GF-D8 (cell line): ENCODE measurements at regions not wholly inside any gene's neighbourhood (a gene's known extent, or its start where the extent isn't known, plus 50 kb on each side); places are given as distances from the start of the nearest gene placed in this dataset.

Experiments used
- DNase-seq: peaks from one replicate; lab custom pipeline; 2025; lab: John Stamatoyannopoulos, UW

- no peak for DNase-seq
Observed at GRCh38 chr13:40452038-40452666, 214.3 kb downstream of the FOXO1 start.

GRCh38 chr13:40452741-40453334, 213.6 kb downstream of the FOXO1 start:
- DNase-seq = no peak

- no peak for DNase-seq
Observed at GRCh38 chr13:40453351-40454021, 213.0 kb downstream of the FOXO1 start.

GRCh38 chr13:40456397-40456953, 210.0 kb downstream of the FOXO1 start:
- DNase-seq = no peak

- DNase-seq = no peak
Observed at GRCh38 chr13:40456979-40457553, 209.4 kb downstream of the FOXO1 start.

- DNase-seq = no peak
Observed at GRCh38 chr13:40457929-40458719, 208.3 kb downstream of the FOXO1 start.

GRCh38 chr13:40458720-40458990, 207.8 kb downstream of the FOXO1 start:
- DNase-seq = no peak

GRCh38 chr13:40460116-40460515, 206.3 kb downstream of the FOXO1 start:
- no peak for DNase-seq

- DNase-seq = no peak
Observed at GRCh38 chr13:40464337-40465014, 202.0 kb downstream of the FOXO1 start.

GRCh38 chr13:40465015-40465390, 201.4 kb downstream of the FOXO1 start:
- no peak for DNase-seq

- DNase-seq = no peak
Observed at GRCh38 chr13:40466272-40466671, 200.2 kb downstream of the FOXO1 start.

- no peak for DNase-seq
Observed at GRCh38 chr13:40468227-40468838, 198.1 kb downstream of the FOXO1 start.

GRCh38 chr13:40469581-40470310, 196.7 kb downstream of the FOXO1 start:
- DNase-seq = no peak

- DNase-seq = no peak
Observed at GRCh38 chr13:40470660-40471059, 195.8 kb downstream of the FOXO1 start.

- no peak for DNase-seq
Observed at GRCh38 chr13:40471076-40471475, 195.4 kb downstream of the FOXO1 start.

GRCh38 chr13:40471911-40472310, 194.5 kb downstream of the FOXO1 start:
- no peak for DNase-seq

- no peak for DNase-seq
Observed at GRCh38 chr13:40472427-40473220, 193.8 kb downstream of the FOXO1 start.

- no peak for DNase-seq
Observed at GRCh38 chr13:40475617-40476016, 190.8 kb downstream of the FOXO1 start.

GRCh38 chr13:40476175-40476958, 190.1 kb downstream of the FOXO1 start:
- no peak for DNase-seq
